Vagina (tissue), 2 donors: ENCODE measurements at regions not wholly inside any gene's neighbourhood (a gene's known extent, or its start where the extent isn't known, plus 50 kb on each side); places are given as distances from the start of the nearest gene placed in this dataset.

ENCODE experiments used
- DNase-seq, 2 donors: peaks; one replicate each; pipeline ENCODE4 v3.0.0-alpha.2; 2017; ENCODE audit errors: extremely low spot score in 2 of 2
- H3K27ac ChIP-seq: fragments of 200-600 bp; sonication (generic); one replicate; pipeline ENCODE4 v1.5.1; 2019
- H3K27me3 ChIP-seq: fragments of 200-600 bp; sonication (generic); one replicate; pipeline ENCODE4 v1.5.1; 2019
- H3K36me3 ChIP-seq, 2 donors: fragments of 200-600 bp; sonication (generic); one replicate each; pipeline ENCODE4 v1.5.1; 2017 to 2019
- H3K4me1 ChIP-seq: fragments of 200-600 bp; sonication (generic); one replicate; pipeline ENCODE4 v1.5.1; 2019
- H3K4me3 ChIP-seq, 2 donors: fragments of 200-600 bp; sonication (generic); 1 replicate in 1 of 2; 2 replicates in 1 of 2; pipeline ENCODE4 v1.5.1; 2016 to 2019
- H3K9me3 ChIP-seq: fragments of 200-600 bp; sonication (generic); one replicate; pipeline ENCODE4 v1.5.1; 2019
- CTCF ChIP-seq, 3 experiments: fragments of 450-650 bp in 2 of 3; fragments of 200-600 bp in 1 of 3; sonication (generic) in 1 of 3; IDR thresholded peaks; one replicate each; pipeline ENCODE4 v1.5.1; 2017 to 2019; ENCODE audit warnings: antibody characterized with exemption in 3 of 3, mild to moderate bottlenecking in 2 of 3, moderate library complexity in 2 of 3
- POLR2A ChIP-seq, 2 donors: fragments of 450-650 bp; IDR thresholded peaks; one replicate each; pipeline ENCODE4 v1.6.1; 2017; ENCODE audit warnings: antibody characterized with exemption in 2 of 2, mild to moderate bottlenecking in 2 of 2, moderate library complexity in 2 of 2
- POLR2AphosphoS5 ChIP-seq, 2 donors: sonication (generic); formaldehyde crosslinking; IDR thresholded peaks; one replicate each; pipeline ENCODE4 v1.9.0; 2017; ENCODE audit warnings: antibody characterized with exemption in 2 of 2, mild to moderate bottlenecking in 2 of 2, low read depth in 1 of 2; ENCODE audit not compliant: insufficient read depth in 1 of 2
- intact Hi-C: fragments of 100-400 bp; cut with DNase I; formaldehyde crosslinking; loops from one replicate; pipeline ENCODE4 v1.15.1; 2023

DNA sequence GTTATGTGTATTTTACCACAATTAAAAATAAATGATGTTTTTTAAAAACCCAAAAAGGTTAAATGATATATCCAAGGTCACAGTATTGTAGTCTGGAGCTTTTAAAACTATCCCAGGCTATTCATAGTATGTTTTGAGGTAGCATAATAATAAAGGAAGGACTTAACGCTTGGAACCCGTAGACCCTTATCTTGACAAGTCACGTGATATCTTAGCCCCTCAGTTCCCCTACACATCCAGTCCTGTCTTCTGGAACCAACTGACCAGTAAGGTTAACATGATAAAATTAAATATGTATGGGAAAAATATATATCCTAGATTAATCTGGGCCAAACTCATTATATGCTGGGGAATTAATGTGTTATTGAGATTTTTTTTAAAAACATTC is 142.2 kb downstream of the RXFP2 start:
- DNase-seq, result no peak
- Histone ChIP-seq H3K36me3 (no peaks in the 10 kb centered on the region), H3K4me3 (no peak overlapping the region), H3K27ac (no peak overlapping the region), H3K4me1 (peaks cover 7% of the 10 kb centered on the region), H3K27me3 (no peaks in the 10 kb centered on the region), H3K9me3 (no peaks in the 10 kb centered on the region)
- intact Hi-C loops, result no loop called here
- TF ChIP-seq POLR2AphosphoS5 (IDR thresholded peaks at IDR 0.05; ENCODE audit: insufficient read depth in 1 of 2, low read depth in 1 of 2) (no peak), POLR2A (IDR thresholded peaks at IDR 0.05) (no peak), CTCF (IDR thresholded peaks at IDR 0.05) (no peak)

- H3K27ac ChIP-seq, result no peak overlapping the region
- H3K9me3 ChIP-seq, result no peaks in the 10 kb centered on the region
- H3K27me3 ChIP-seq, result no peaks in the 10 kb centered on the region
- H3K36me3 ChIP-seq, result no peaks in the 10 kb centered on the region
- H3K4me1 ChIP-seq, result peaks cover 14% of the 10 kb centered on the region
- no peak for DNase-seq
- no peak overlapping the region for H3K4me3 ChIP-seq
- intact Hi-C loops, result no loop called here
- TF ChIP-seq POLR2A (IDR thresholded peaks at IDR 0.05) (no peak), POLR2AphosphoS5 (IDR thresholded peaks at IDR 0.05; ENCODE audit: insufficient read depth in 1 of 2, low read depth in 1 of 2) (no peak), CTCF (IDR thresholded peaks at IDR 0.05) (no peak)
Observed at GRCh38 chr13:31882794-31883193, 143.5 kb downstream of the RXFP2 start.

GRCh38 chr13:31884556-31884955 is 145.2 kb downstream of the RXFP2 start:
- Histone ChIP-seq H3K36me3 (no peaks in the 10 kb centered on the region), H3K27me3 (no peaks in the 10 kb centered on the region)
- intact Hi-C loops, result no loop called here

GRCh38 chr13:31885994-31886393 is 145.6 kb upstream of the FRY start:
- Histone ChIP-seq H3K9me3 (no peaks in the 10 kb centered on the region), H3K27ac (no peak overlapping the region), H3K4me1 (peaks cover 14% of the 10 kb centered on the region), H3K36me3 (no peaks in the 10 kb centered on the region), H3K27me3 (no peaks in the 10 kb centered on the region), H3K4me3 (no peak overlapping the region)
- no peak for TF ChIP-seq POLR2A (IDR thresholded peaks at IDR 0.05)
- DNase-seq, result no peak
- intact Hi-C loops, result no loop called here

More at GRCh38 chr13:31884556-31884955, 145.2 kb downstream of the RXFP2 start:
- no peak for DNase-seq
- Histone ChIP-seq H3K9me3 (no peaks in the 10 kb centered on the region), H3K27ac (no peak overlapping the region), H3K4me3 (no peak overlapping the region), H3K4me1 (peaks cover 14% of the 10 kb centered on the region)
- TF ChIP-seq POLR2AphosphoS5 (IDR thresholded peaks at IDR 0.05; ENCODE audit: insufficient read depth in 1 of 2, low read depth in 1 of 2) (no peak), CTCF (IDR thresholded peaks at IDR 0.05) (no peak), POLR2A (IDR thresholded peaks at IDR 0.05) (no peak)

DNA sequence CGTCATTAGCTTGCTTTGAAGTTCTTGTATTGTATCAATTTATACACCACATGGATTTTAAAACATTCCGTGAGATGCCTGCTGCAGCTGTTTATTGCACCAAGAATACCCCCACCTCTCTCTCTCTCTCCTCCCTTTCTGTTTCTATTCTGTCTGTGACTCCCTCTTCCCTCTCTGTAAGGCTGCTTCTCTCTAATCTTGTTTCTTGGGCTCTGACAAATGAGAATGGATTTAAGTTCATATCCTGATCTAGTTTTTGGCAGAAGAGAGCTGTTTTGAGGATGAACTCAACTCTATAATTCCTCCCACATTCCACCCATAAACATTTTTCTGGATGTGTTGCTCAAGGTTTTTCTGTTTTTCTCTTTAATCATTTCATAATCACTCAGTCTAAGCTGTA is 144.3 kb upstream of the FRY start:
- no peak for TF ChIP-seq POLR2A (IDR thresholded peaks at IDR 0.05)
- no peak for TF ChIP-seq POLR2AphosphoS5 (IDR thresholded peaks at IDR 0.05; ENCODE audit: insufficient read depth in 1 of 2, low read depth in 1 of 2)
- TF ChIP-seq CTCF (IDR thresholded peaks at IDR 0.05), result no peak
- no peaks in the 10 kb centered on the region for H3K27me3 ChIP-seq
- no peak for DNase-seq
- H3K36me3 ChIP-seq, result no peaks in the 10 kb centered on the region
- H3K9me3 ChIP-seq, result no peaks in the 10 kb centered on the region
- H3K27ac ChIP-seq, result no peak overlapping the region
- intact Hi-C loops, result no loop called here
- H3K4me1 ChIP-seq, result peaks cover 14% of the 10 kb centered on the region
- no peak overlapping the region for H3K4me3 ChIP-seq

GRCh38 chr13:31890946-31891345 is 140.6 kb upstream of the FRY start:
- TF ChIP-seq POLR2AphosphoS5 (IDR thresholded peaks at IDR 0.05; ENCODE audit: insufficient read depth in 1 of 2, low read depth in 1 of 2) (no peak), CTCF (IDR thresholded peaks at IDR 0.05) (no peak), POLR2A (IDR thresholded peaks at IDR 0.05) (no peak)
- Histone ChIP-seq H3K27ac (no peak overlapping the region), H3K4me1 (peaks cover 12% of the 10 kb centered on the region), H3K4me3 (no peak overlapping the region), H3K27me3 (no peaks in the 10 kb centered on the region), H3K9me3 (no peaks in the 10 kb centered on the region), H3K36me3 (no peaks in the 10 kb centered on the region)
- no peak for DNase-seq
- intact Hi-C loops, result no loop called here
